IgD-negative memory B cell (primary cell): ENCODE measurements at regions not wholly inside any gene's neighbourhood (a gene's known extent, or its start where the extent isn't known, plus 50 kb on each side); places are given as distances from the start of the nearest gene placed in this dataset.
A peak's percentile ranks its signal among the peaks of the same experiment; 100 is the strongest.

Experiments used
- H3K27ac Mint-ChIP-seq, 3 donors: one replicate each; pipeline ENCODE4 v1.8.0; 2020 to 2022; ENCODE audit warnings: mild to moderate bottlenecking in 3 of 3, mixed read lengths in 3 of 3, moderate library complexity in 1 of 3
- H3K27me3 Mint-ChIP-seq: one replicate; pipeline ENCODE4 v1.8.0; 2021; ENCODE audit warnings: mixed read lengths
- H3K36me3 Mint-ChIP-seq: one replicate; pipeline ENCODE4 v1.8.0; 2020; ENCODE audit warnings: mild to moderate bottlenecking, mixed read lengths
- H3K4me1 Mint-ChIP-seq, 3 donors: one replicate each; pipeline ENCODE4 v1.8.0; 2020 to 2022; ENCODE audit warnings: mixed read lengths in 3 of 3, mild to moderate bottlenecking in 1 of 3
- H3K4me3 Mint-ChIP-seq, 4 donors: one replicate each; pipeline ENCODE4 v1.8.0; 2020 to 2022; ENCODE audit warnings: mild to moderate bottlenecking in 4 of 4, mixed read lengths in 4 of 4, moderate library complexity in 3 of 4
- H3K9me3 Mint-ChIP-seq, 3 donors: one replicate each; pipeline ENCODE4 v1.8.0; 2020 to 2021; ENCODE audit warnings: mixed read lengths in 3 of 3, mild to moderate bottlenecking in 1 of 3

GRCh38 chr2:216296856-216297255, 75.4 kb downstream of the MARCHF4 start:
- Mint-ChIP-seq H3K9me3 (no peaks in the 10 kb centered on the region), H3K27me3 (peaks cover 11% of the 10 kb centered on the region), H3K4me1 (peaks cover 0 to 2% (median 0%) of the 10 kb centered on the region in 3 donors), H3K36me3 (no peaks in the 10 kb centered on the region), H3K27ac (no peak overlapping the region), H3K4me3 (no peak overlapping the region)

GRCh38 chr2:216294305-216294704, 78.0 kb downstream of the MARCHF4 start:
- no peaks in the 10 kb centered on the region for H3K9me3 Mint-ChIP-seq
- H3K4me1 Mint-ChIP-seq = peaks cover 0 to 2% (median 0%) of the 10 kb centered on the region in 3 donors
- H3K36me3 Mint-ChIP-seq = no peaks in the 10 kb centered on the region
- H3K4me3 Mint-ChIP-seq = no peak overlapping the region
- no peak overlapping the region for H3K27ac Mint-ChIP-seq
- H3K27me3 Mint-ChIP-seq = peaks cover 3% of the 10 kb centered on the region

GRCh38 chr2:216293883-216294282, 78.4 kb downstream of the MARCHF4 start:
- Mint-ChIP-seq H3K36me3 (no peaks in the 10 kb centered on the region), H3K27me3 (peaks cover 3% of the 10 kb centered on the region), H3K27ac (peak overlapping the region in 1 of 3 donors; percentile 43), H3K4me1 (peaks cover 0 to 2% (median 0%) of the 10 kb centered on the region in 3 donors), H3K4me3 (no peak overlapping the region), H3K9me3 (no peaks in the 10 kb centered on the region)

- Mint-ChIP-seq H3K9me3 (no peaks in the 10 kb centered on the region), H3K4me3 (no peak overlapping the region), H3K4me1 (peaks cover 0 to 2% (median 0%) of the 10 kb centered on the region in 3 donors), H3K27me3 (peaks cover 3% of the 10 kb centered on the region), H3K27ac (no peak overlapping the region), H3K36me3 (no peaks in the 10 kb centered on the region)
Observed at GRCh38 chr2:216292886-216293301, 79.4 kb downstream of the MARCHF4 start.

- peaks cover 5% of the 10 kb centered on the region for H3K27me3 Mint-ChIP-seq
- H3K4me3 Mint-ChIP-seq = no peak overlapping the region
- peaks cover 0 to 2% (median 0%) of the 10 kb centered on the region in 3 donors for H3K4me1 Mint-ChIP-seq
- H3K36me3 Mint-ChIP-seq = no peaks in the 10 kb centered on the region
- no peak overlapping the region for H3K27ac Mint-ChIP-seq
- no peaks in the 10 kb centered on the region for H3K9me3 Mint-ChIP-seq
Observed at GRCh38 chr2:216292475-216292874, 79.8 kb downstream of the MARCHF4 start.

GRCh38 chr2:216289470-216289869, 82.8 kb downstream of the MARCHF4 start:
- Mint-ChIP-seq H3K27me3 (peaks cover 12% of the 10 kb centered on the region), H3K4me3 (no peak overlapping the region), H3K9me3 (no peaks in the 10 kb centered on the region), H3K4me1 (no peaks in the 10 kb centered on the region), H3K36me3 (no peaks in the 10 kb centered on the region), H3K27ac (no peak overlapping the region)

- Mint-ChIP-seq H3K9me3 (no peaks in the 10 kb centered on the region), H3K27me3 (peaks cover 22% of the 10 kb centered on the region), H3K4me3 (no peak overlapping the region), H3K4me1 (no peaks in the 10 kb centered on the region), H3K36me3 (no peaks in the 10 kb centered on the region), H3K27ac (peak overlapping the region in 1 of 3 donors; percentile 69)
Observed at GRCh38 chr2:216287251-216287650, 85.0 kb downstream of the MARCHF4 start.

GRCh38 chr2:216286616-216287231, 85.6 kb downstream of the MARCHF4 start:
- no peaks in the 10 kb centered on the region for H3K36me3 Mint-ChIP-seq
- peak overlapping the region in 1 of 3 donors; percentile 69 for H3K27ac Mint-ChIP-seq

GRCh38 chr2:216285701-216286100, 86.6 kb downstream of the MARCHF4 start:
- Mint-ChIP-seq H3K4me1 (no peaks in the 10 kb centered on the region), H3K27ac (no peak overlapping the region), H3K4me3 (no peak overlapping the region), H3K27me3 (peaks cover 22% of the 10 kb centered on the region), H3K36me3 (no peaks in the 10 kb centered on the region), H3K9me3 (no peaks in the 10 kb centered on the region)

More at GRCh38 chr2:216286616-216287231, 85.6 kb downstream of the MARCHF4 start:
- Mint-ChIP-seq H3K27me3 (peaks cover 22% of the 10 kb centered on the region), H3K4me3 (no peak overlapping the region), H3K4me1 (no peaks in the 10 kb centered on the region), H3K9me3 (no peaks in the 10 kb centered on the region)

- Mint-ChIP-seq H3K36me3 (no peaks in the 10 kb centered on the region), H3K4me3 (no peak overlapping the region), H3K27me3 (peaks cover 26% of the 10 kb centered on the region), H3K9me3 (no peaks in the 10 kb centered on the region), H3K27ac (no peak overlapping the region), H3K4me1 (no peaks in the 10 kb centered on the region)
Observed at GRCh38 chr2:216284708-216285107, 87.6 kb downstream of the MARCHF4 start.

- Mint-ChIP-seq H3K9me3 (no peaks in the 10 kb centered on the region), H3K4me1 (no peaks in the 10 kb centered on the region), H3K4me3 (no peak overlapping the region), H3K27ac (no peak overlapping the region), H3K27me3 (peaks cover 27% of the 10 kb centered on the region), H3K36me3 (no peaks in the 10 kb centered on the region)
Observed at GRCh38 chr2:216283038-216283900, 89.0 kb downstream of the MARCHF4 start.

- H3K4me1 Mint-ChIP-seq = no peaks in the 10 kb centered on the region
- H3K27me3 Mint-ChIP-seq = peaks cover 25% of the 10 kb centered on the region
- H3K36me3 Mint-ChIP-seq = no peaks in the 10 kb centered on the region
- no peaks in the 10 kb centered on the region for H3K9me3 Mint-ChIP-seq
- H3K4me3 Mint-ChIP-seq = no peak overlapping the region
- H3K27ac Mint-ChIP-seq = no peak overlapping the region
Observed at GRCh38 chr2:216281876-216282275, 90.4 kb downstream of the MARCHF4 start.

- no peak overlapping the region for H3K27ac Mint-ChIP-seq
- no peaks in the 10 kb centered on the region for H3K4me1 Mint-ChIP-seq
- H3K36me3 Mint-ChIP-seq = no peaks in the 10 kb centered on the region
- H3K4me3 Mint-ChIP-seq = no peak overlapping the region
- peaks cover 27% of the 10 kb centered on the region for H3K27me3 Mint-ChIP-seq
- H3K9me3 Mint-ChIP-seq = peaks cover 0 to 2% (median 0%) of the 10 kb centered on the region in 3 donors
Observed at GRCh38 chr2:216281316-216281715, 91.0 kb downstream of the MARCHF4 start.

GRCh38 chr2:216279459-216279858, 92.8 kb downstream of the MARCHF4 start:
- Mint-ChIP-seq H3K27me3 (peaks cover 30% of the 10 kb centered on the region), H3K9me3 (peaks cover 0 to 4% (median 0%) of the 10 kb centered on the region in 3 donors), H3K4me1 (no peaks in the 10 kb centered on the region), H3K27ac (no peak overlapping the region), H3K4me3 (no peak overlapping the region), H3K36me3 (no peaks in the 10 kb centered on the region)

GRCh38 chr2:216279031-216279430, 93.3 kb downstream of the MARCHF4 start:
- Mint-ChIP-seq H3K27me3 (peaks cover 32% of the 10 kb centered on the region), H3K27ac (no peak overlapping the region), H3K4me3 (no peak overlapping the region), H3K36me3 (no peaks in the 10 kb centered on the region), H3K9me3 (peaks cover 0 to 4% (median 0%) of the 10 kb centered on the region in 3 donors), H3K4me1 (no peaks in the 10 kb centered on the region)
